ENCODE measurements at regions not wholly inside any gene's neighbourhood (a gene's known extent, or its start where the extent isn't known, plus 50 kb on each side); places are given as distances from the start of the nearest gene placed in this dataset.

DNA sequence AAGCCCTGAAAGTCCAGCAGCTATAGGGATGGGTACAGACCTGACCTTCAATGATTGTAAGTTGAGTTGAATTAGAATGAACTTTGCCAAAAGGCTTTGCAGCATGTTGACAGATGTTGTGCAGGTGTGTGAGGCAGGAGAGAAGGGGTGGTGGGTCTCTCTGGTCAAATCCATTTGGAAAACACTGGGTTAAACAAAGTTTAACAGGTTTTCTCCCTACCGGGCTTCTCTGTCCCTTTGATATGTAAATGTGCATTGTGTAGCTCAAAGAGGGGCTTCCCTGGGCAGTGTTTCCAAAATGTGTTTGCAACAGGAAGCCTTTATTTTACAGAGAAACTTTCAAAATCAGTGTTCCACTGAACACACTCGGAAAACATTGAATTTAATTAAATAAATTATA is 72.1 kb upstream of the BRINP1 start:
- Histone ChIP-seq H3K36me3 (no peaks in the 10 kb centered on the region), H3K9me3 (replicated peaks) (no peaks in the 10 kb centered on the region), H3K27me3 (replicated peaks) (no peaks in the 10 kb centered on the region), H3K27ac (no peak overlapping the region), H3K4me1 (replicated peaks) (no peaks in the 10 kb centered on the region), H3K4me3 (no peak overlapping the region)
- DNase-seq (ENCODE audit: low read depth in 1 of 2, low spot score in 2 of 2), result no peak

GRCh38 chr9:119436261-119436660 is 67.0 kb upstream of the BRINP1 start:
- no peak for DNase-seq (ENCODE audit: low read depth in 1 of 2, low spot score in 2 of 2)
- Histone ChIP-seq H3K4me3 (no peak overlapping the region), H3K36me3 (no peaks in the 10 kb centered on the region), H3K4me1 (replicated peaks) (no peaks in the 10 kb centered on the region), H3K9me3 (replicated peaks) (no peaks in the 10 kb centered on the region), H3K27ac (no peak overlapping the region), H3K27me3 (replicated peaks) (no peaks in the 10 kb centered on the region)

DNA sequence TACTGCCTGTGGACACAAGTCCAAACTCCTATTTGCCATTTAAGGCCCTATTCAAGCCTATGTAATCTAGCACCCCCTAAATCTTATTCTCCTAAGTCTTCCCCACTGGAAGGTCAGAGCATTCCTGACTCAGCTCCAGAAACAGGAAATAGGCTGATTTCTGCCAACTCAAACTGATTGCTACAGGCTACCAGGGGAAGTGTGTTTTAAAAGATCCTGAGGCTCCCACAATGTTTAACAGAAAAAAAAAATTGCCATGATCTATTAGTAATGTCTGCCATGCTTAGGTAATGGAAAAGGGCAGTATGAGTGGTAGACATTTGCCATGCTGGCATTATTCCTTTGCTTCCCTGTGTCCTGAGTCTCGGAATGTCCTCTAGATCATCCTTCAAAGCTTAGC is 65.8 kb upstream of the BRINP1 start:
- Histone ChIP-seq H3K4me3 (no peak overlapping the region), H3K27ac (no peak overlapping the region), H3K4me1 (replicated peaks) (no peaks in the 10 kb centered on the region), H3K9me3 (replicated peaks) (no peaks in the 10 kb centered on the region), H3K27me3 (replicated peaks) (no peaks in the 10 kb centered on the region), H3K36me3 (no peaks in the 10 kb centered on the region)
- DNase-seq (ENCODE audit: low read depth in 1 of 2, low spot score in 2 of 2), result no peak

DNA sequence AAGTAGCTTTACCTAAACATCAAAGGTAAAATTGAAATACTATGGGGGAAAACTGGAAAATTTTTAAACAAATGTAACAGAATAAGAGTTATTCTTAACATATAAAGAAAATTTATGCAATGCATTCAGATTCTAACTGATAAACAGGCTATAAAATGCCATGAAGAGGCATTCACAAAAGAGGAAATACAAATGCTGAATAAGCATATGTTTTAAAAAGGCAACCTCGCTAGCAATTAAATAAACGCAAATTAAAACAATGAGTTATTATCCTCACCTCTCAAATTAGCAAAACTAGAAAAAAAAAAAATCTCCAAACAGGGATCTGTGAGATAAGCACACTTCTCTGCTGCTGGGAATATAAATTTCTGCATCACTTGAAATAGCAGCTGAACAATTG is 63.2 kb upstream of the BRINP1 start:
- Histone ChIP-seq H3K27ac (no peak overlapping the region), H3K4me3 (no peak overlapping the region), H3K36me3 (no peaks in the 10 kb centered on the region), H3K9me3 (replicated peaks) (no peaks in the 10 kb centered on the region), H3K4me1 (replicated peaks) (no peaks in the 10 kb centered on the region), H3K27me3 (replicated peaks) (no peaks in the 10 kb centered on the region)
- DNase-seq (ENCODE audit: low read depth in 1 of 2, low spot score in 2 of 2), result no peak

GRCh38 chr9:119429302-119429701 is 60.1 kb upstream of the BRINP1 start:
- Histone ChIP-seq H3K27me3 (replicated peaks) (no peaks in the 10 kb centered on the region), H3K36me3 (no peaks in the 10 kb centered on the region), H3K4me3 (no peak overlapping the region), H3K4me1 (replicated peaks) (no peaks in the 10 kb centered on the region), H3K9me3 (replicated peaks) (no peaks in the 10 kb centered on the region), H3K27ac (no peak overlapping the region)
- DNase-seq (ENCODE audit: low read depth in 1 of 2, low spot score in 2 of 2), result no peak

DNA sequence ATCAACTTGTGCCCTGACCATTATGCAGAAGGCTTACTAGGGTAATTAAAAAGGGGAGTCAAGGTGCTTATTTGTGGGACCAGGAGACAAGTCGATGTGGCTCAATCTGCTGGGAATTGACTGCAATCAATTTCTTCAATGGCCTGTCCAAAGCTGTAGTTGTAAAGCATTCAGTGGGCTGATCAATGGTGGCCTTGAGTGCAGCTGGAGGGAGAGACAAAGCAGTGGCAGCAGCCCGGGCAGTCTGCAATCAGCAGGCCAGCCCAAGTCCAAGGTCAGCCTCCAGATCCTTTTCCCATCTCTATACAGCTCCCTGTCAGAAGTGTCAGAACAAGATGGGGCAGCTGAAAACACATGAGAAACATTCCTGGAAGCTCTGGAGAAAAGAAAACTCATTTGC is 51.0 kb upstream of the BRINP1 start:
- Histone ChIP-seq H3K9me3 (replicated peaks) (no peaks in the 10 kb centered on the region), H3K4me1 (replicated peaks) (no peaks in the 10 kb centered on the region), H3K4me3 (no peak overlapping the region), H3K36me3 (no peaks in the 10 kb centered on the region), H3K27me3 (replicated peaks) (no peaks in the 10 kb centered on the region), H3K27ac (no peak overlapping the region)
- DNase-seq (ENCODE audit: low read depth in 1 of 2, low spot score in 2 of 2), result no peak
